ENCODE measurements at regions not wholly inside any gene's neighbourhood (a gene's known extent, or its start where the extent isn't known, plus 50 kb on each side); places are given as distances from the start of the nearest gene placed in this dataset.

DNA sequence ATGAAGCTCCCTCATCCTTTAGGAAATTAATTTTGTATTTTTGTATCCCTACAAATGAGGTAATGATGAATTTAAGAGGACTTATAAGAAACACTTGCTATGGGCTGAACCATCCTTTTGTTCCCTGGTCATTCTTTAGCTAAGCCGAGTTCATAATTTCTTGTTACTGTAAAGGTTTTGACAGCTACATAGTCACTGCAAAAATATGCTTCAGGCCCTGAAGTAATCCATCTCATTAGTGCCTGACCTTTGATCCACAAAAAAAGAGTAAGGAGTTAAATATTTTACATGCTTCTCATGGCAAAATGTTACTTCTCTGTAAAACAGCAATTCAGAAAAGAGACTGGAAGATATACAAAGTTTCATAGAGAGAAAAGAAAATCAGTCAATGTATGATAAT lies 290.6 kb upstream of the SLIT2 start:
- dilution Hi-C loops (cut with MboI; ENCODE audit: extremely low pct_ligation_motif_present, low sequenced_read_pairs) = no loop called here
- H3K27ac ChIP-seq (ENCODE audit: insufficient read depth, low read depth, low read length) = no peak overlapping the region

More for the DNA sequence above, 290.6 kb upstream of the SLIT2 start:
- H3K4me3 ChIP-seq (replicated peaks in 1 of 3; ENCODE audit: insufficient read depth in 1 of 3, low read depth in 1 of 3, low read length in 3 of 3) = no peak overlapping the region
- BruUV-seq (replicated peaks) = no TSS peak
- DNase-seq (ENCODE audit: low read depth, low spot score) (no peak), FAIRE-seq (no peak)
- no peaks in the 10 kb centered on the region for H3K79me2 ChIP-seq (ENCODE audit: control insufficient read depth, insufficient read depth, low read length)
- ChIA-PET POLR2A (no interaction called here), CTCF (interaction anchor here (1.0 kb wide), 1 partner anchor 11 kb away, joined by 4 read pairs; no protein-coding TSS in a partner anchor)
- H3K36me3 ChIP-seq (ENCODE audit: control insufficient read depth in 2 of 2, extremely low read depth in 1 of 2, insufficient read depth in 2 of 2, low read length in 2 of 2) = no peaks in the 10 kb centered on the region
- H3K9me1 ChIP-seq (replicated peaks; ENCODE audit: control insufficient read depth, extremely low read depth, insufficient read depth, low read length) = no peaks in the 10 kb centered on the region
- intact Hi-C loops (cut with micrococcal nuclease) = no loop called here
- no peak overlapping the region for H3K9ac ChIP-seq (replicated peaks; ENCODE audit: extremely low read depth, insufficient read depth, low read length)
- no peaks in the 10 kb centered on the region for H3K27me3 ChIP-seq (ENCODE audit: control insufficient read depth in 2 of 2, insufficient read depth in 2 of 2, low read length in 2 of 2)
- H2AFZ ChIP-seq (ENCODE audit: low read depth, low read length) = no peak overlapping the region
- no peaks in the 10 kb centered on the region for H3K4me1 ChIP-seq (ENCODE audit: control insufficient read depth, extremely low read depth, insufficient read depth, low read length)
- H4K20me1 ChIP-seq (replicated peaks; ENCODE audit: control insufficient read depth, extremely low read depth, insufficient read depth, low read length) = no peaks in the 10 kb centered on the region
- no peak overlapping the region for H3K4me2 ChIP-seq (ENCODE audit: insufficient read depth, low read length)
- TF ChIP-seq, protein P1, sequence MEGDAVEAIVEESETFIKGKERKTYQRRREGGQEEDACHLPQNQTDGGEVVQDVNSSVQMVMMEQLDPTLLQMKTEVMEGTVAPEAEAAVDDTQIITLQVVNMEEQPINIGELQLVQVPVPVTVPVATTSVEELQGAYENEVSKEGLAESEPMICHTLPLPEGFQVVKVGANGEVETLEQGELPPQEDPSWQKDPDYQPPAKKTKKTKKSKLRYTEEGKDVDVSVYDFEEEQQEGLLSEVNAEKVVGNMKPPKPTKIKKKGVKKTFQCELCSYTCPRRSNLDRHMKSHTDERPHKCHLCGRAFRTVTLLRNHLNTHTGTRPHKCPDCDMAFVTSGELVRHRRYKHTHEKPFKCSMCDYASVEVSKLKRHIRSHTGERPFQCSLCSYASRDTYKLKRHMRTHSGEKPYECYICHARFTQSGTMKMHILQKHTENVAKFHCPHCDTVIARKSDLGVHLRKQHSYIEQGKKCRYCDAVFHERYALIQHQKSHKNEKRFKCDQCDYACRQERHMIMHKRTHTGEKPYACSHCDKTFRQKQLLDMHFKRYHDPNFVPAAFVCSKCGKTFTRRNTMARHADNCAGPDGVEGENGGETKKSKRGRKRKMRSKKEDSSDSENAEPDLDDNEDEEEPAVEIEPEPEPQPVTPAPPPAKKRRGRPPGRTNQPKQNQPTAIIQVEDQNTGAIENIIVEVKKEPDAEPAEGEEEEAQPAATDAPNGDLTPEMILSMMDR (IDR thresholded peaks at IDR 0.05; ENCODE audit: extremely low read depth in 1 of 2, insufficient read depth in 1 of 2, low read depth in 1 of 2, low read length in 2 of 2) = no peak
- no peak for TF ChIP-seq FOS (IDR thresholded peaks at IDR 0.05; ENCODE audit: borderline replicate concordance, insufficient read depth, low read length)
- TF ChIP-seq EZH2 (IDR thresholded peaks at IDR 0.05; ENCODE audit: borderline replicate concordance, low read depth, low read length, severe bottlenecking) = no peak
- TF ChIP-seq MYC (IDR thresholded peaks at IDR 0.05; ENCODE audit: low read depth, low read length) = no peak
- TF ChIP-seq JUN (IDR thresholded peaks at IDR 0.05; ENCODE audit: borderline replicate concordance, insufficient read depth, insufficient read length, low read depth) = no peak
- TF ChIP-seq GATA2 (IDR thresholded peaks at IDR 0.05; ENCODE audit: insufficient read depth, insufficient read length, low read depth, low read length) = no peak
- TF ChIP-seq POLR2A (IDR thresholded peaks at IDR 0.05; ENCODE audit: low read depth, low read length) = no peak
- no peak for TF ChIP-seq MAX (IDR thresholded peaks at IDR 0.05; ENCODE audit: insufficient read depth, insufficient read length)
- no peak for TF ChIP-seq POLR2AphosphoS5 (IDR thresholded peaks at IDR 0.05; ENCODE audit: insufficient read depth, low read depth, low read length)
- no peaks in the 10 kb centered on the region for H3K9me3 ChIP-seq (replicated peaks; ENCODE audit: control insufficient read depth, insufficient read depth, low read length)

All from endothelial cell of umbilical vein (primary cell).